GM23338 (cell line): ENCODE measurements at regions not wholly inside any gene's neighbourhood (a gene's known extent, or its start where the extent isn't known, plus 50 kb on each side); places are given as distances from the start of the nearest gene placed in this dataset.

Source experiments
- CREB1 ChIP-seq: fragments of 250-450 bp; sonication (Bioruptor Pico); IDR thresholded peaks from 2 replicates; pipeline ENCODE4 v1.5.0; 2020; ENCODE audit warnings: low read depth, mild to moderate bottlenecking, moderate library complexity
- ETS1 ChIP-seq: IDR thresholded peaks from 2 replicates; pipeline ENCODE4 v1.6.1; 2016; ENCODE audit warnings: antibody characterized with exemption
- EZH2 ChIP-seq: fragments of 200-600 bp; sonication (generic); IDR thresholded peaks from one replicate; pipeline ENCODE4 v1.8.0; 2017; ENCODE audit warnings: antibody characterized with exemption, mild to moderate bottlenecking, low read depth; ENCODE audit not compliant: unreplicated experiment
- EZH2phosphoT487 ChIP-seq: fragments of 200-600 bp; sonication (generic); IDR thresholded peaks from one replicate; pipeline ENCODE4 v1.8.1; 2018; ENCODE audit warnings: antibody characterized with exemption; ENCODE audit not compliant: unreplicated experiment
- JUNB ChIP-seq: IDR thresholded peaks from one replicate; pipeline ENCODE4 v1.6.1; 2016; ENCODE audit warnings: antibody characterized with exemption; ENCODE audit not compliant: unreplicated experiment
- POLR2AphosphoS5 ChIP-seq: IDR thresholded peaks from 2 replicates; pipeline ENCODE4 v1.6.1; 2016; ENCODE audit warnings: antibody characterized with exemption, low read depth
- REST ChIP-seq: IDR thresholded peaks from one replicate; pipeline ENCODE4 v1.6.1; 2018; ENCODE audit warnings: antibody characterized with exemption; ENCODE audit not compliant: unreplicated experiment
- STAT1 ChIP-seq: IDR thresholded peaks from one replicate; pipeline ENCODE4 v1.6.1; 2016; ENCODE audit warnings: antibody characterized with exemption; ENCODE audit not compliant: unreplicated experiment
- ZNF114 ChIP-seq: fragments of 250-450 bp; sonication (Bioruptor Pico); IDR thresholded peaks from 2 replicates; pipeline ENCODE4 v1.5.0; 2020; ENCODE audit warnings: mild to moderate bottlenecking, moderate library complexity
- ZNF462 ChIP-seq: fragments of 250-450 bp; sonication (Bioruptor Pico); IDR thresholded peaks from 2 replicates; pipeline ENCODE4 v1.5.0; 2020; ENCODE audit warnings: mild to moderate bottlenecking, moderate library complexity

- TF ChIP-seq ZNF462 (CRISPR knock-in tag), result no peak
- TF ChIP-seq JUNB, result no peak
- TF ChIP-seq EZH2phosphoT487, result no peak
- no peak for TF ChIP-seq CREB1 (CRISPR knock-in tag)
- TF ChIP-seq STAT1, result no peak
- TF ChIP-seq REST, result no peak
- no peak for TF ChIP-seq EZH2
- TF ChIP-seq POLR2AphosphoS5, result no peak
- TF ChIP-seq ZNF114, result no peak
- no peak for TF ChIP-seq ETS1
Measured at GRCh38 chr2:176579608-176580007, 310.4 kb downstream of the MTX2 start (continued).
